IPS DF 4.7 (cell line): ENCODE measurements at regions not wholly inside any gene's neighbourhood (a gene's known extent, or its start where the extent isn't known, plus 50 kb on each side); places are given as distances from the start of the nearest gene placed in this dataset.

ENCODE experiments used
- DNase-seq: peaks from one replicate; pipeline ENCODE4 v3.0.0-alpha.2; 2013; ENCODE audit warnings: low spot score; ENCODE audit errors: extremely low read depth

DNA sequence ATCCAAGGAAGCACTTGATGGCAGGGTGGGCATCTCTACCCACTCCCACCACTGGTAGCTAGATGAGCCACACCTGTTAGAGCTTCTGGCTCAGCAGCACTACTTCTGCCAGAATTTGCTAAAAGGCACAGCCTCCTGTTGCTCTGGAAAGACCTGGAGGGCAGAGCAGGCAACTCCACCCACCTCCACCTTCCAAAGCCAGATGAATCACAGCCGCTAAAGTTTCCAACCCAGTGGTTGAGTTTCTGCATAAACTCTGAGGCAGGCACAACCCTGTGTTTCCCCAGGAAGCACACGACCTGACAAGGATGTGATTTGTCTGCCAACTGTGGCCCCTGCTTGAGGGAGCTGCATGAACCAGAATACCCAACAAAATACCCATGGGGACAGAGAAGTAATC lies 111.6 kb upstream of the GCFC2 start:
- DNase-seq = no peak

DNA sequence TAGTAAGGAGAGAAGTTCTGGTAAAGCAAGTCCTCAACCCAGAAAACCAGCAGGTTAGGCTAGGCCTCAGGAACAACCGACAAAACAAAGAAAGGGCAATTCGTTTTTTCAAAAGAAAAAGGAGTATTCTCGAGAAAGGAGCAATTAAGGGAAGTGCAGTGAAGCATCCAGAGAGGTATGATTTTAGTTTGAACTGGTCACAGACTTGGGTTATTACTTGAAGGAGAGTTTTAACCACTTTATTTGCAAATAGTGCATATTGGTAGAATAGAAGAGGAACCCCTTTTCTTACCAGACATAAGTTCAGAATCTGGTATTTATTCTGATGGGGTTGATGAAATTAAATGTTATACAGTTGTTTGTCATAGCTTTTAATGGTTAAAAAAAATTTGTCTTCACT lies 110.0 kb upstream of the GCFC2 start:
- DNase-seq = no peak

- DNase-seq = no peak
These were observed 100.1 kb upstream of the GCFC2 start for GRCh38 chr2:75810611-75811330.

- no peak for DNase-seq
These were observed 98.2 kb upstream of the GCFC2 start for GRCh38 chr2:75808793-75809535.

DNA sequence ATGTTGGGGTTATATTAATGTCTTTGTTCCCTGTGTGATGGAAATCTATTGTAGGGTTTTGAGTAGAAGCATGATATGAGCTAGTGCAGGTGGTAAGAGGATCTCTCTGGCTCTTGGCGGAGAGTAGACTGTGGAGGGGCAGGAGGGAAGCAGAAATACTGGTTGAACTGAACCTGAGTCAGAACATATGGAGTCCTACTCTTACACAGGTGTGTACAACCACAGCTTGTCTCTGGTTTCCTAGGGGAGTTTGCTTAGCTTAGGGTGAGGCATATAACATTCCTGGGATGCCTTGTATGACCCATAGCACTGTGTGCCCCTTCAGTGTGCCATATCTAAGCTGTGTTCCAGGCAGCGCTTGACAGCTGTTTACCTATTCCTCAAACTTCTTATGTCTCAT lies 97.3 kb upstream of the GCFC2 start:
- no peak for DNase-seq

DNA sequence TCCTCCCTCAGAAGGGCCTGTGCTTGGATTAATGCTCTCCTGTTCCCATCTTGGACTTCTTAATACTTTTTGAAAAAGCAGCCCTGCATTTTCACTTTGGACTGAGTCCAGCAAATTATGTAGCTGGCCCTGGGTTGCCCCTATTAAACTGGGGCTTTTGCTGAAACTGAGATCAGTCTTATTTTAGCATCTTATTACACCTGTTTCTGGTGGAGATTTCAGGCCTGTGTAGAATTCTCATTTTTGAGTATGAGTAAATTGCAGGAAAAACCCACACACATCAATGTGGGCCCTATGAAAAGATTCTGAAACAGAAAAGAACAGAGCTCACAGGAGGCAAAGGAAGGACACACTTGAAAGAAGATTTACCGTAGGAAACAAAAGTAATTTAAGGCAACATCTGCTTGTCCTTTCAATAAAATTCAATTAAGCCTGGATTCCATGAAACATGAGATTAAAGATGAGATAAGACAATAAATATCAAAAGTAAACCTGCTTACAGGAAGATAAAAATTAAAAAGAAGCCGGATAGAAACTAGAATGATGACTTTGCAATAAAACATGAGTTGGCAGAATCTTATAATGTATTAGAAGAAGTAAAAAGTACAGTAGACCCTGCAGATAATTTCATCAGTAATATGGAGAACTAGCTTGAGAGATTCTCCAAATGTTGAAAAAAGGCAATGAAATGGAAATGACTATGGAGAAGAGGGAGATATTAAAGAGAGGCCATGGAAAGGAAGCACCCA lies 90.7 kb upstream of the GCFC2 start:
- DNase-seq = no peak

DNA sequence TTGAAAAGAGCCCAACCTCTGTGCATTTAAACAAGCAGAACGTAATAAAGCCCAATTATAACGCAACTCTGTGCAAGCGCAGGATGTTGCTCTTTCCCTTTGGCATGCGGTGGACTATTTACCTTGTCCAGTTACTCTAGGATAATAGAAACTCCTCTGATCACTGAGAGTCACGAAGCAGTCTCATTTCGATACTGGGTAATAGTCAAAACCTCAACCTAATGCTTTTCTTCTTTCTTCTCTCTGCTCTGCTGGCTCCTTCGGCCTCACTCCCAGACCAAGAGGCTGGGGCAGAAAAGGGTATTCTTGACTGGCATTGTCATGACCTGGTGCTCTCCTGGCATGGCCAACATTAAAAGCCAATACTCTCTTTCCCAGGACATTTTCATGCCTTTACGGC lies 89.7 kb upstream of the GCFC2 start:
- no peak for DNase-seq

GRCh38 chr2:75799859-75800258 lies 89.1 kb upstream of the GCFC2 start:
- no peak for DNase-seq

DNA sequence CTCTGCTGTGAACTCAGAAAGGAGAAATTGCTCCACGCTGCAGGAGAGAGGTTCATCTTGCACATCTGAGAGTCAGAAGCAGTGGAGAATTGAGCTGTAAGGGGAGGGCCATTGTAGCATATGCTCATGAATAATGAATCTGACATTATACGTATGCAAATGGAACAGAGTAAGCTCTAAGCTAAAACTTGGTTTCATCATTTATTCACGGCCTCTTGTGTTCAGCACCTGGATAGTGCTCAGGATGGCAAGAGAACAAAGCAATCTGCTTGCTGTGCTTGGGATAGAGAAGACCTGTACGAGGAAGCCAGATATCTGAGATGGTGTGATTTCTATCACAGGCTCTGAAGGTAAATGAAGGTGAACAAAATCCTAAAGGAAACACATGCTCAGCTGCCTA lies 87.9 kb upstream of the GCFC2 start:
- no peak for DNase-seq

DNA sequence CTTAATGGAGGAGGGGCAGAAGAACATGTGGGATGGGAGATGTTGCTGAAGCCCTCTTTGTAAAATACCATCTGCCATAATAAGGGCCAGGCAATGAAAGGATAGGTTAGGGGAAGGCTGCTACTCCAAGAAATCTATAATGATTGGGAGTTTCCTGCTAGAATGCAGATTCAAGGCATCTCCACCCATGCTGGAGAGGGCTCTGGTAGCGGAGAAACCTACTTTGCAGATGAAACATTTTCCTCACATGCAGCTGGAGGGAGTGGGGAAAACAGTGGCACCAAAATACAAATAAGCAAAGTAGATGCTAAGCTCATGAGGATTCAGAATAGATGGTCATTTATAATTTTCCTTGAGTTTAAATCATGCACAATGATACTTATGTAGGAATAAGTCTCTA lies 82.3 kb upstream of the GCFC2 start:
- no peak for DNase-seq

DNA sequence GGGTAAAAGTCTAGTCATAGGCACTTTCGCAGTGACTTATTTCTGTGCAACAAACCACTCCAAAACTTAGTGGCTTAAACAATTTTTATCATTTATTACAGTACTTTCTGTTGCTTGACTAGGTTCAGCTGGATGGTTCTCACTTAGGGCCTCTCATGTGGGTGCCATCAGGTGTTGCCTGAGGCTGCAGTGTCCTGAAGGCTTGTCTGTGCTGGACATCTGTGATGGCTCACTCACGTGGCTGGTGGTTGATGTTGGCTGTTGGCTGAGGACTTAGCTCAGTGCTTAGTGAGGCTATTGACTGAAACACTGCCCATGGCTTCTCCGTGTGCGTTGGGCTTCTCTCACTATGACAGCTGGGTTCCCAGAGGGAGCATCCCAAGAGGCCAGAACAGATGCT lies 81.4 kb upstream of the GCFC2 start:
- no peak for DNase-seq

DNA sequence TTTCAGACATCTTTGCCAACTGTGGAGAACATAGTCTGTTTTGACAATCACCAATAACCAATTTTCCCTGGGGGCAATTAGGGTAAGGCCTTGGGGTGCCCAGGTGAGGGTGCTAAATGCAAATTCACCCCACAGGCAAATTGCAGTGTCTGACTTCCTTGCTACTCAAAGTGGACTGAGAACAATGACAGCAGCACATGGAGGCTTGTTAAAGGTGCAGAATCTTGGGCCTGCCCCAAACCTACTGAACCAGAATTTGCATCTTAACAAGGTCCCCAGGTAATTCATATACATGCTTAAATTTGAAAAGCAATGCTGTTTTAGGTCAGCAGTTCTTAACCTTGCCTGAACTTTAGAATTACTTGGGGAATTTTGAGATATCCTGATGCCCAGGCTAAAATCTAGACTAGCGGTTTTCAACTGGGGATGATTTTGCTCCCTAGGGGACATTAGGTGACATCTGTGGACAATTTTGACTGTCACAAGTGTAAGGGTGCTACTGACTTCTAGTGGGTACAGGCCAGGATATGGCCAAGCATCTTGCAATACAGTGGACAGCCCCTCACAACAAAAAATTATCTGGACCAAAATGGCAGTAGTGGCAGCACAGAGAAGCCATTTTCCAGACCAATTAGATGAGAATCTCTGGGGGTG lies 80.2 kb upstream of the GCFC2 start:
- no peak for DNase-seq

DNA sequence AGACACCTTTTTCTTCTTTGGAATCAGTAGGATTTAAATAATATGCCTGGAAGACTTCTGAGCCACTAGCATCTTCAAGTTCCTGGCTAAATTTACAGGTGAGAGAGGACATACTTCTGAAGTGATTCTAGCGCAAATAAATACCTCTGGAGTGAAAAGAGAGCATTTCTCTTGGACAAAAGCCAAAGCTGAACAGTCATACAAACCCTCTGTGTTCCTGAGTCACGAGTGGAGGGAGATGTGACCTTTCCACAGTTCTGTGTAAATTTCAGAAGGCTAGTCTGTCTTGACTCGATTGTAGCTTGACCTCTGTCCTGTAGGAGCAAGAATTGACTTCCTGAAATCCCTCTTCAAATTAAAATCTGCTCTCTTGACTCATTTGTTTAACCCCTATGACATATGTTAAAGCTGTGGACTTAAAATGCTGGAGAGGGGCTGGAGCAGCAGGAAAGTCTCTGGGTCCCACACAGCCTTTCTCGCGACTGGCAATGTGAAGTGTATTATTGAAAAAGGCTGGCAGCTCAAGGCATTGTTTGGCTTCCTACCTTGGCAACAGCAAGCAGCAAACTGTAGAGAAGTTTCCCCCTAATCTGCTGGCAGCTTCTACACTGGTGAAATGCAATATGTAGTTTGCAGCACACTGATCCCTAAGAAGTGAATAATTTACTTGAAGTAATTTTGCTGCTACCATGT lies 79.6 kb upstream of the GCFC2 start:
- no peak for DNase-seq

GRCh38 chr2:75788902-75789301 lies 78.2 kb upstream of the GCFC2 start:
- no peak for DNase-seq

DNA sequence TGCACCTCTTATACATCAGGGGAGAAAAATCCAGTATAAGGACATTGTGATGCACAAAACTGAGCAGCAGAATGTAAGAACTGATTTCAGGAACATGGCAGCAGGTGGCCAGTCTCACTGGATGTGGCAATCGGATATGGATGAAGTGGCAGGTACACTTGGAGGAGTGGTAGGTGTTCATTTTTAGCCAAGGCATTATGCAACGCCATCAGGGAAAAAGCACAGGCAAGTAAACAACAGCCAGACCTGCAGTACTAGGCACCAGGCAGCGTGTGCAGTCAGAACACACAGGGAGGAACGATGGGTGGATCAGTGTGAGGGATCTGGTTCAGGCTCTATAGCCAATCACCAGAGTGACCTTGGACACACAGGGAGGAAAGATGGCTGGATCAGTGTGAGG lies 77.4 kb upstream of the GCFC2 start:
- DNase-seq = no peak

DNA sequence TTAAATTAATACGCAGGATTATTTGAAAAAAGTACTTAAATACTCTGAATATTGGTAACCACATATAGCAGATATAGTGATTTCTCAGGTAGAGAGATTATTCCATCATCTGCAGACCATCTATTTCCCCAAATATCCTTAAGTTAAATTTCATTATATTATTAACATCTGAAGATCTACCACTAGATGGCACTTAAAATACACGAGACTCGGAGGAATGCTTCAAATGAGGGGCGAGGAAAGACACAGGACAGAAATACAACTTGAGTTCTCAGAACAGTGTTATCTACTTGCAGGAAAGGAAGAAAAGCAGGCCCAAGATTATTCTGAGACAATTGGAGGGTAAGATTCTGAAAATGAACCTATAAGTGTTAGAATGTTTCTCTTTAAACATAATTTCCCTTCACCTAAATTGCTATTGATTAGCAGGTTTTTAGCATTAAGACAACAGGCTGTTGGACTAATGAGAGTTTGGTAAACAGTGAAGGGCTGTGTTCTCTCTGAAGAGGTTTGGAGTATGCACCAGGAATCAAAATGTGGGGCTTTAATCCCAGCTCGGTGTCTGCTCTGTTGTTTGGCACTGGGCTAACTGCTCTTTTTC lies 76.9 kb upstream of the GCFC2 start:
- peak; percentile 14 for DNase-seq

GRCh38 chr2:75775311-75775823 lies 64.7 kb upstream of the GCFC2 start:
- no peak for DNase-seq

DNA sequence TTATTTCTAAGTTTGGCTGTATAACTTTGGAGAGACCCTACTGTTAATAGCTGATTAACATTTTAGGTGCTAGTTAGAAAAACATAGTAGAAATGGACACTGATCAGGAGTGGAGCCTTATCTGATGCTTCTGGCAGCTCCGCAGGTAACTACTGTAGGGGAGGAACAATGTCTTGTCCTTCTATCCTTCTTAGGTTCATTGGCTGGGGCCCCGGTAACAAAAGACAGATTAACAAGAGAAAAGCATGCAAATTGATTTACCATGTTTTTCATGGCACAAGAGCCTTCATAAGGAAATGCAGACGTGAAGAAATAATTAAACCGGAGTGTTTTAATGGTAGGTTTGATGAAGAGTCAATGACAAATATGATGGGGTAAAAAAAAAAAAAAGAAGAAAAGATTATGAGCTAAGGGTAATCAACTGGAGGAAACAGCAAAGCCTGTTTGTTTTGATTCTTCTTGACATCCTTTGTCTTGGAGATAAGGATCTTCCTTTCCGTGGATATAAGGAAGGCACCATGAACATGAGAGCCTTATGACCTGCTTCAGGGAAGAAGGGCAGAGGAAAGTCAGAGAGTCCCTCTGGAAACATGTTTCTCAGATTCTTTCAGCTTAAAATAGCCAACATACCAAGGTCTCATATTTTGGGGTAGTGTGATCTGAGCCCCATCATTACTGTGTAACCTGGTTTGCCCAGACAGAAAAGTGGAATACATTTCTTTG lies 62.4 kb upstream of the GCFC2 start:
- peak; percentile 11 for DNase-seq

DNA sequence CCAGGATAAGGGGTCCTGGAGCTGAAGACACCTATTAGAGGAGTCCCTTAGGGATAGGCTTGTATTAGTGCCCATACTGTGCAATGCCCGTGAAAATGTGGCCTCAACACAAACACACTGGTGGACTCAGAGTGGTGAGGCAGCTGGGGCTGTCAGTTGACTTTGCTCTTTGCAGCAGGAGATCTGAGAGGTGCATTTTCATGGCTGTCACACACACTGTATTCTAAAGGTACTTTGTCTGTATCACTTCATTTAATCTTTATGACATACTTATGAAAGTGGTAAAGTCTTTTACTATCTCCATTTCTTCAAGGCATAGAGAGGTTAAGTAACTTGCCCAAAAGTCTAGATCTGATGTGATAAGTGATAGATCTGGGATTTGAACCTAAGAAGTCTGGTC lies 55.1 kb upstream of the GCFC2 start:
- no peak for DNase-seq

GRCh38 chr2:75764611-75765010 lies 53.9 kb upstream of the GCFC2 start:
- DNase-seq = no peak
